ENCODE measurements at regions not wholly inside any gene's neighbourhood (a gene's known extent, or its start where the extent isn't known, plus 50 kb on each side); places are given as distances from the start of the nearest gene placed in this dataset.

DNA sequence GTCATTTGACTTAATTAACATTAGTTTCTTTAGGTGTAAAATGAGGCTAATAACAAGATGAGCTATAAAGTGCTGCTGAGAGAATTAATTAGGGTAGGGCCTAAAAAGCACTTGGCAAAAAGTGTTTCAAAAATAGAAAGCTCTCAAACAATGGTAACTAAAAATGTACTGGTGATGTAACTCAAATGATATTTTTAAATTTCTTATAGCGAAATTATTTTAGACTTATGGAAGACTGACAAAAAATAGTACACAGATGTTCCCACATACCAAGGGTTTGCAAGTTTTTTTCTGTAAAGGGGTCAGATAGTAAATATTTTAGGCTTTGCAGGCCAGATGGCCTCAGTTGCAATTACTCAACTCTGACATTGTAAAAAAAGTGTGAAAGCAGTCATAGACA lies 190.7 kb upstream of the UFL1 start:
- no peak for ATAC-seq
- no peak for TF ChIP-seq TCF4 (CRISPR knock-in tag; IDR thresholded peaks at IDR 0.05; ENCODE audit: borderline replicate concordance)
- no peak for TF ChIP-seq BACH2 (CRISPR knock-in tag; IDR thresholded peaks at IDR 0.05; ENCODE audit: borderline replicate concordance)
- no peak for TF ChIP-seq ZNF70 (CRISPR knock-in tag; IDR thresholded peaks at IDR 0.05)
- TF ChIP-seq RARB (CRISPR knock-in tag; IDR thresholded peaks at IDR 0.05): no peak

DNA sequence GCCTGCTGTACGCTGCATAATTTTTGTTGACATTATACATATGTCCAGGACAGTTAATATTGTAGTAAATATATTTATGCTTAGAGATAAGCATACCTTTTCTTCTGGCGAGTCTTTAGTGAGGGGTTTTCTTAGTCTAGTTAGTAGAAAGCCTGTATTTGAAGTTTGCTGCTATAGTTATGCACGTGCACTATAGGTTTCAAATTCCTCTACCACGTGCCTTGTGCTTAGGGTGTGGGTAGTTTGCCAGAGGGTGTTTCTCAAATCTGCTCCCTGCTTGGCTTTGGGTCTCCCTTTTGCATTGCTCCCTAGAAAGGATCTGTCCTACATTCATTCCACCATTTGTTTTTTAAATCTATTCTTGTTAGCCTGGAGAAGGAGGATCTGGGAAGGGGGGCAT lies 181.4 kb upstream of the UFL1 start:
- TF ChIP-seq ESRRG (CRISPR knock-in tag; IDR thresholded peaks at IDR 0.05): no peak
- TF ChIP-seq ISL1 (CRISPR knock-in tag; IDR thresholded peaks at IDR 0.05): no peak
- TF ChIP-seq TCF4 (CRISPR knock-in tag; IDR thresholded peaks at IDR 0.05; ENCODE audit: borderline replicate concordance): no peak
- TF ChIP-seq, protein P1, sequence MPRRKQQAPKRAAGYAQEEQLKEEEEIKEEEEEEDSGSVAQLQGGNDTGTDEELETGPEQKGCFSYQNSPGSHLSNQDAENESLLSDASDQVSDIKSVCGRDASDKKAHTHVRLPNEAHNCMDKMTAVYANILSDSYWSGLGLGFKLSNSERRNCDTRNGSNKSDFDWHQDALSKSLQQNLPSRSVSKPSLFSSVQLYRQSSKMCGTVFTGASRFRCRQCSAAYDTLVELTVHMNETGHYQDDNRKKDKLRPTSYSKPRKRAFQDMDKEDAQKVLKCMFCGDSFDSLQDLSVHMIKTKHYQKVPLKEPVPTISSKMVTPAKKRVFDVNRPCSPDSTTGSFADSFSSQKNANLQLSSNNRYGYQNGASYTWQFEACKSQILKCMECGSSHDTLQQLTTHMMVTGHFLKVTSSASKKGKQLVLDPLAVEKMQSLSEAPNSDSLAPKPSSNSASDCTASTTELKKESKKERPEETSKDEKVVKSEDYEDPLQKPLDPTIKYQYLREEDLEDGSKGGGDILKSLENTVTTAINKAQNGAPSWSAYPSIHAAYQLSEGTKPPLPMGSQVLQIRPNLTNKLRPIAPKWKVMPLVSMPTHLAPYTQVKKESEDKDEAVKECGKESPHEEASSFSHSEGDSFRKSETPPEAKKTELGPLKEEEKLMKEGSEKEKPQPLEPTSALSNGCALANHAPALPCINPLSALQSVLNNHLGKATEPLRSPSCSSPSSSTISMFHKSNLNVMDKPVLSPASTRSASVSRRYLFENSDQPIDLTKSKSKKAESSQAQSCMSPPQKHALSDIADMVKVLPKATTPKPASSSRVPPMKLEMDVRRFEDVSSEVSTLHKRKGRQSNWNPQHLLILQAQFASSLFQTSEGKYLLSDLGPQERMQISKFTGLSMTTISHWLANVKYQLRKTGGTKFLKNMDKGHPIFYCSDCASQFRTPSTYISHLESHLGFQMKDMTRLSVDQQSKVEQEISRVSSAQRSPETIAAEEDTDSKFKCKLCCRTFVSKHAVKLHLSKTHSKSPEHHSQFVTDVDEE (CRISPR knock-in tag; IDR thresholded peaks at IDR 0.05): no peak
- no peak for TF ChIP-seq ZNF8 (CRISPR knock-in tag; IDR thresholded peaks at IDR 0.05)
- TF ChIP-seq PPARA (CRISPR knock-in tag; IDR thresholded peaks at IDR 0.05; ENCODE audit: borderline replicate concordance): no peak
- TF ChIP-seq, protein P2, sequence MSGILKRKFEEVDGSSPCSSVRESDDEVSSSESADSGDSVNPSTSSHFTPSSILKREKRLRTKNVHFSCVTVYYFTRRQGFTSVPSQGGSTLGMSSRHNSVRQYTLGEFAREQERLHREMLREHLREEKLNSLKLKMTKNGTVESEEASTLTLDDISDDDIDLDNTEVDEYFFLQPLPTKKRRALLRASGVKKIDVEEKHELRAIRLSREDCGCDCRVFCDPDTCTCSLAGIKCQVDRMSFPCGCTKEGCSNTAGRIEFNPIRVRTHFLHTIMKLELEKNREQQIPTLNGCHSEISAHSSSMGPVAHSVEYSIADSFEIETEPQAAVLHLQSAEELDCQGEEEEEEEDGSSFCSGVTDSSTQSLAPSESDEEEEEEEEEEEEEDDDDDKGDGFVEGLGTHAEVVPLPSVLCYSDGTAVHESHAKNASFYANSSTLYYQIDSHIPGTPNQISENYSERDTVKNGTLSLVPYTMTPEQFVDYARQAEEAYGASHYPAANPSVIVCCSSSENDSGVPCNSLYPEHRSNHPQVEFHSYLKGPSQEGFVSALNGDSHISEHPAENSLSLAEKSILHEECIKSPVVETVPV (CRISPR knock-in tag; IDR thresholded peaks at IDR 0.05): no peak
- no peak for TF ChIP-seq ARNTL (CRISPR knock-in tag; IDR thresholded peaks at IDR 0.05; ENCODE audit: borderline replicate concordance, low read depth)
- ATAC-seq: no peak

DNA sequence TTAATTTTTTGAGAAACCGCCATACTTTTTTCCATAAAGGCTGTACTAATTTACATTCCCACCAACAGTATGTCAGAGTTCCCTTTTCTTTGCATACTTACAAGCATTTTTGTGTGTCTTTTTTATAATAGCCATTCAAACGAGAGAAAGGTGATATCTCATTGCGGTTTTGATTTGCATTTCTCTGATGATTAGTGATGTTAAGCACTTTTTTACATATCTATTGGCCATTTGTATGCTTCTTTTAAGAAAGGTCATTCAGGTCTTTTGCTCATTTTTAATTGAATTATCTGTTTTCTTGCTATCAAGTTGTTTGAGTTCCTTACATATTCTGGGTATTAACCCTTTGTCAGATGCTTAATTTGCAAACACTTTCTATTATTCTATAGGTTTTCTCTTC lies 176.1 kb upstream of the UFL1 start:
- no peak for ATAC-seq
- TF ChIP-seq ZNF8 (CRISPR knock-in tag; IDR thresholded peaks at IDR 0.05): no peak

- TF ChIP-seq RARB (CRISPR knock-in tag; IDR thresholded peaks at IDR 0.05) (no peak), ZNF70 (CRISPR knock-in tag; IDR thresholded peaks at IDR 0.05) (no peak), ISL1 (CRISPR knock-in tag; IDR thresholded peaks at IDR 0.05) (no peak), TCF4 (CRISPR knock-in tag; IDR thresholded peaks at IDR 0.05; ENCODE audit: borderline replicate concordance) (no peak), GLIS3 (CRISPR knock-in tag; IDR thresholded peaks at IDR 0.05) (no peak)
- TF ChIP-seq, protein P3, sequence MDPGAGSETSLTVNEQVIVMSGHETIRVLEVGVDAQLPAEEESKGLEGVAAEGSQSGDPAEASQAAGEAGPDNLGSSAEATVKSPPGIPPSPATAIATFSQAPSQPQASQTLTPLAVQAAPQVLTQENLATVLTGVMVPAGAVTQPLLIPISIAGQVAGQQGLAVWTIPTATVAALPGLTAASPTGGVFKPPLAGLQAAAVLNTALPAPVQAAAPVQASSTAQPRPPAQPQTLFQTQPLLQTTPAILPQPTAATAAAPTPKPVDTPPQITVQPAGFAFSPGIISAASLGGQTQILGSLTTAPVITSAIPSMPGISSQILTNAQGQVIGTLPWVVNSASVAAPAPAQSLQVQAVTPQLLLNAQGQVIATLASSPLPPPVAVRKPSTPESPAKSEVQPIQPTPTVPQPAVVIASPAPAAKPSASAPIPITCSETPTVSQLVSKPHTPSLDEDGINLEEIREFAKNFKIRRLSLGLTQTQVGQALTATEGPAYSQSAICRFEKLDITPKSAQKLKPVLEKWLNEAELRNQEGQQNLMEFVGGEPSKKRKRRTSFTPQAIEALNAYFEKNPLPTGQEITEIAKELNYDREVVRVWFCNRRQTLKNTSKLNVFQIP (CRISPR knock-in tag; IDR thresholded peaks at IDR 0.05; ENCODE audit: borderline replicate concordance, low read depth): no peak
- TF ChIP-seq, protein P4, sequence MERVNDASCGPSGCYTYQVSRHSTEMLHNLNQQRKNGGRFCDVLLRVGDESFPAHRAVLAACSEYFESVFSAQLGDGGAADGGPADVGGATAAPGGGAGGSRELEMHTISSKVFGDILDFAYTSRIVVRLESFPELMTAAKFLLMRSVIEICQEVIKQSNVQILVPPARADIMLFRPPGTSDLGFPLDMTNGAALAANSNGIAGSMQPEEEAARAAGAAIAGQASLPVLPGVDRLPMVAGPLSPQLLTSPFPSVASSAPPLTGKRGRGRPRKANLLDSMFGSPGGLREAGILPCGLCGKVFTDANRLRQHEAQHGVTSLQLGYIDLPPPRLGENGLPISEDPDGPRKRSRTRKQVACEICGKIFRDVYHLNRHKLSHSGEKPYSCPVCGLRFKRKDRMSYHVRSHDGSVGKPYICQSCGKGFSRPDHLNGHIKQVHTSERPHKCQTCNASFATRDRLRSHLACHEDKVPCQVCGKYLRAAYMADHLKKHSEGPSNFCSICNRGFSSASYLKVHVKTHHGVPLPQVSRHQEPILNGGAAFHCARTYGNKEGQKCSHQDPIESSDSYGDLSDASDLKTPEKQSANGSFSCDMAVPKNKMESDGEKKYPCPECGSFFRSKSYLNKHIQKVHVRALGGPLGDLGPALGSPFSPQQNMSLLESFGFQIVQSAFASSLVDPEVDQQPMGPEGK (CRISPR knock-in tag; IDR thresholded peaks at IDR 0.05; ENCODE audit: borderline replicate concordance): no peak
- no peak for ATAC-seq
Measured at GRCh38 chr6:96381246-96381645, 140.4 kb upstream of the UFL1 start.

GRCh38 chr6:96391776-96392360 lies 129.7 kb upstream of the UFL1 start:
- ATAC-seq: no peak
- TF ChIP-seq PPARA (CRISPR knock-in tag; IDR thresholded peaks at IDR 0.05; ENCODE audit: borderline replicate concordance) (no peak), TOX (CRISPR knock-in tag; IDR thresholded peaks at IDR 0.05; ENCODE audit: borderline replicate concordance) (no peak), ZFP30 (CRISPR knock-in tag; IDR thresholded peaks at IDR 0.05) (no peak), TCF4 (CRISPR knock-in tag; IDR thresholded peaks at IDR 0.05; ENCODE audit: borderline replicate concordance) (no peak), ZFP3 (CRISPR knock-in tag; IDR thresholded peaks at IDR 0.05) (no peak), SNAI2 (CRISPR knock-in tag; IDR thresholded peaks at IDR 0.05) (no peak), ZNF8 (CRISPR knock-in tag; IDR thresholded peaks at IDR 0.05) (no peak), ZNF565 (CRISPR knock-in tag; conservative IDR thresholded peaks at IDR 0.05; ENCODE audit: low read depth) (no peak), ZNF70 (CRISPR knock-in tag; IDR thresholded peaks at IDR 0.05) (no peak)
- TF ChIP-seq, protein P2 (CRISPR knock-in tag; IDR thresholded peaks at IDR 0.05): no peak
- TF ChIP-seq, protein P4 (CRISPR knock-in tag; IDR thresholded peaks at IDR 0.05; ENCODE audit: borderline replicate concordance): no peak
- TF ChIP-seq, protein P3 (CRISPR knock-in tag; IDR thresholded peaks at IDR 0.05; ENCODE audit: borderline replicate concordance, low read depth): no peak

Data from SK-N-SH treated with all-trans-retinoic acid at 6 μM for 48 hours (cell line).